ENCODE measurements at regions not wholly inside any gene's neighbourhood (a gene's known extent, or its start where the extent isn't known, plus 50 kb on each side); places are given as distances from the start of the nearest gene placed in this dataset.

DNA sequence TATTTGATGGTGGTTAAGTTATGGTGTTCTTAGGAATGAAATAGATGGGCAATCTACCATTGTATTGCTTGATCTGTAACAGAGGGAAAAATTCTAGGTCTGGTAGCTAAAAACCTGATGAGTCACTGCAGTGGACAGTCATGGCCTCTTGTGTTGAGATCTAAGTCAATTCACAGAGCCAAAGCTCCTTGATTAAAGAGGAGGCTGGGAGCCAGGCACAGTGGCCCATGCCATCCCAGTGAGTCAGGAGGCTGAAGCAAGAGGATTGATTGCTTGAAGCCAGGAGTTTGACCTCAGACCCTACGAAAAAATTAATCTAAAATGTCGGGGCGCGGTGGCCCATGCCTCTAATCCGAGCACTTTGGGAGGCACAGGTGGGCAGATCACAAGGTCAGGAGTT is 67.1 kb upstream of the KPNA3 start:
- no peak for TF ChIP-seq CTCF (IDR thresholded peaks at IDR 0.05)
- no peaks in the 10 kb centered on the region for H3K36me3 Mint-ChIP-seq (ENCODE audit: low read depth)
- no peaks in the 10 kb centered on the region for H3K4me1 Mint-ChIP-seq (ENCODE audit: low read depth)

DNA sequence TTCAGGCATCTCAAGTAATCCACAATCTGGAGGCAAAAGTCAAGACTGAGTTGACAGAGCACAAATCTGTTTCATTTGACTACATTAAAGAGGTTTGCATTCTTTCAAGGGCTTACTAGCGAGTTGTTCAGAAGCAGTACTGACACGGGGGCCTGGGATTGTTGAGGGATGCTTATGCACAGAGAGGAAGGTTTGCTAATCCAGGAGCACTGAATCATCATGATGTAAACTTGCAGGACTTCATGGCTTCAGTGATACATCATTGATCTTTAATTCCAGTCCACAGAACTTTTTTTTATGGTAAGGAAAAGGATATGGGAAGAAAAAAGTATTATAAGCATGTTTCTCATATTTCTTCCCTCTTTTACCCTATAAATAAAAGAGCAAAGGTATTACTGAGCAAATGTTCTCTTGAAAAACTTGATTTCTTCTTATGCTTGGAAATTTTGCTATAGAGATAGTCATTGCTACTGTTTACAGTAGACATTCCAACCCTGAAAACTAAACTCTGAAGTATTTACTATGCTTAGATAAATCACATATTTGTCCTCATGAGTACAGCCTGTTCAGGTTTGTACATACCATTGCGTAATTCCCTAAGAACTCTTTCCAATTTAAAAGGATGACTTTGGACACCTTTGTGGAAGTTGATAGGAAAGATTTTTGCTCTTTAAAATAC is 65.8 kb upstream of the KPNA3 start:
- Histone ChIP-seq H3K27me3 (ENCODE audit: control insufficient read depth in 1 of 2, insufficient read depth in 2 of 2, low read length in 2 of 2) (peaks cover 0 to 4% of the 10 kb centered on the region in 2 experiments), H3K4me1 (ENCODE audit: insufficient read depth, low read length) (no peaks in the 10 kb centered on the region), H3K4me3 (ENCODE audit: low read length) (no peak overlapping the region), H3K9me3 (ENCODE audit: control insufficient read depth in 1 of 2, insufficient read depth in 1 of 2, low read length in 2 of 2) (peaks cover 8 to 9% of the 10 kb centered on the region in 2 experiments), H3K27ac (ENCODE audit: low read depth in 1 of 2, low read length in 2 of 2) (no peak overlapping the region), H3K36me3 (ENCODE audit: insufficient read depth, low read length) (no peaks in the 10 kb centered on the region)
- H3K9me3 Mint-ChIP-seq = peaks cover 11% of the 10 kb centered on the region
- H3K36me3 Mint-ChIP-seq (ENCODE audit: low read depth) = no peaks in the 10 kb centered on the region
- ATAC-seq (ENCODE audit: poor library complexity) = no peak
- ChIA-PET CTCF (no interaction called here), POLR2A (no interaction called here)
- no peak overlapping the region for H3K4me3 Mint-ChIP-seq
- intact Hi-C loops (cut with DNase I, micrococcal nuclease) = no loop called here
- H3K27ac Mint-ChIP-seq = no peak overlapping the region
- no peaks in the 10 kb centered on the region for H3K4me1 Mint-ChIP-seq (ENCODE audit: low read depth)
- no peak for TF ChIP-seq CTCF (IDR thresholded peaks at IDR 0.05)
- no peak for DNase-seq
- no peaks in the 10 kb centered on the region for H3K27me3 Mint-ChIP-seq

More for the DNA sequence above, 67.1 kb upstream of the KPNA3 start:
- CTCF ChIA-PET = no interaction called here
- no peaks in the 10 kb centered on the region for H3K27me3 Mint-ChIP-seq
- no peak overlapping the region for H3K4me3 ChIP-seq (ENCODE audit: low read length)
- intact Hi-C loops (cut with DNase I, micrococcal nuclease) = no loop called here
- POLR2A ChIA-PET = no interaction called here
- no peak overlapping the region for H3K27ac Mint-ChIP-seq
- H3K9me3 ChIP-seq (ENCODE audit: control insufficient read depth in 1 of 2, insufficient read depth in 1 of 2, low read length in 2 of 2) = peaks cover 8 to 9% of the 10 kb centered on the region in 2 experiments
- no peaks in the 10 kb centered on the region for H3K4me1 ChIP-seq (ENCODE audit: insufficient read depth, low read length)
- H3K27me3 ChIP-seq (ENCODE audit: control insufficient read depth in 1 of 2, insufficient read depth in 2 of 2, low read length in 2 of 2) = peaks cover 0 to 4% of the 10 kb centered on the region in 2 experiments
- H3K4me3 Mint-ChIP-seq = no peak overlapping the region
- ATAC-seq (ENCODE audit: poor library complexity) (no peak), DNase-seq (no peak)
- H3K27ac ChIP-seq (ENCODE audit: low read depth in 1 of 2, low read length in 2 of 2) = no peak overlapping the region
- peaks cover 10% of the 10 kb centered on the region for H3K9me3 Mint-ChIP-seq
- no peaks in the 10 kb centered on the region for H3K36me3 ChIP-seq (ENCODE audit: insufficient read depth, low read length)

GRCh38 chr13:49855930-49856329 is 63.4 kb upstream of the KPNA3 start:
- ChIA-PET CTCF (no interaction called here), POLR2A (no interaction called here)
- H3K9me3 Mint-ChIP-seq = peaks cover 12% of the 10 kb centered on the region
- ATAC-seq (ENCODE audit: poor library complexity) (no peak), DNase-seq (no peak)
- no peaks in the 10 kb centered on the region for H3K4me1 Mint-ChIP-seq (ENCODE audit: low read depth)
- no peak overlapping the region for H3K4me3 ChIP-seq (ENCODE audit: low read length)
- no peak overlapping the region for H3K27ac ChIP-seq (ENCODE audit: low read depth in 1 of 2, low read length in 2 of 2)
- H3K27me3 ChIP-seq (ENCODE audit: control insufficient read depth in 1 of 2, insufficient read depth in 2 of 2, low read length in 2 of 2) = peaks cover 0 to 4% of the 10 kb centered on the region in 2 experiments
- H3K4me3 Mint-ChIP-seq = no peak overlapping the region
- H3K36me3 ChIP-seq (ENCODE audit: insufficient read depth, low read length) = no peaks in the 10 kb centered on the region
- H3K4me1 ChIP-seq (ENCODE audit: insufficient read depth, low read length) = no peaks in the 10 kb centered on the region
- no peaks in the 10 kb centered on the region for H3K36me3 Mint-ChIP-seq (ENCODE audit: low read depth)
- H3K9me3 ChIP-seq (ENCODE audit: control insufficient read depth in 1 of 2, insufficient read depth in 1 of 2, low read length in 2 of 2) = peaks cover 8 to 9% of the 10 kb centered on the region in 2 experiments
- intact Hi-C loops (cut with DNase I, micrococcal nuclease) = no loop called here
- no peak overlapping the region for H3K27ac Mint-ChIP-seq
- no peak for TF ChIP-seq CTCF (IDR thresholded peaks at IDR 0.05)
- H3K27me3 Mint-ChIP-seq = no peaks in the 10 kb centered on the region
